Neural cell (in vitro differentiated cells): ENCODE measurements at regions not wholly inside any gene's neighbourhood (a gene's known extent, or its start where the extent isn't known, plus 50 kb on each side); places are given as distances from the start of the nearest gene placed in this dataset.

ENCODE experiments used
- H2AFZ ChIP-seq: fragments of 200-600, 300-800 bp; sonication (generic), shearing (Covaris generic); 2 replicates; pipeline ENCODE4 v1.6.0; 2014; ENCODE audit warnings: low read depth, mild to moderate bottlenecking, antibody characterized with exemption, low read length, moderate library complexity
- H3F3A ChIP-seq: fragments of 200-600 bp; shearing (Covaris generic); 2 replicates; pipeline ENCODE4 v1.6.1; 2016; ENCODE audit warnings: mild to moderate bottlenecking, moderate library complexity, mixed read lengths, antibody characterized with exemption, low read length; ENCODE audit not compliant: insufficient read depth, poor library complexity, severe bottlenecking
- H3K27ac ChIP-seq: fragments of 200-600, 300-800 bp; sonication (generic), shearing (Covaris generic); 2 replicates; pipeline ENCODE4 v1.5.1; 2014; ENCODE audit warnings: mild to moderate bottlenecking, low read length, moderate library complexity
- H3K27me3 ChIP-seq: fragments of 300-800, 200-600 bp; sonication (generic), shearing (Covaris generic); 2 replicates; pipeline ENCODE4 v1.6.0; 2014; ENCODE audit warnings: mild to moderate bottlenecking, low read depth, low read length, moderate library complexity; ENCODE audit not compliant: insufficient read depth
- H3K36me3 ChIP-seq: fragments of 300-800, 200-600 bp; sonication (generic), shearing (Covaris generic); 2 replicates; pipeline ENCODE4 v1.5.1; 2014; ENCODE audit warnings: mild to moderate bottlenecking, antibody characterized with exemption, low read length, moderate library complexity; ENCODE audit not compliant: insufficient read depth
- H3K4me2 ChIP-seq: fragments of 300-800, 200-600 bp; sonication (generic), shearing (Covaris generic); 2 replicates; pipeline ENCODE4 v1.6.0; 2014; ENCODE audit warnings: mild to moderate bottlenecking, low read length
- H3K4me3 ChIP-seq: fragments of 300-800, 200-600 bp; sonication (generic), shearing (Covaris generic); 2 replicates; pipeline ENCODE4 v1.5.1; 2014; ENCODE audit warnings: mild to moderate bottlenecking, low read length, moderate library complexity
- H3K79me2 ChIP-seq: fragments of 200-600 bp; shearing (Covaris generic); replicated peaks from 2 replicates; pipeline ENCODE4 v1.6.0; 2014; ENCODE audit warnings: mild to moderate bottlenecking, low read length, moderate library complexity; ENCODE audit not compliant: insufficient read depth
- H3K9ac ChIP-seq: fragments of 300-800, 200-600 bp; sonication (generic), shearing (Covaris generic); 2 replicates; pipeline ENCODE4 v1.6.1; 2016; ENCODE audit warnings: mild to moderate bottlenecking, low read length, mixed read lengths
- H3K9me2 ChIP-seq: fragments of 200-600 bp; shearing (Covaris generic); 2 replicates; pipeline ENCODE4 v1.6.1; 2016; ENCODE audit warnings: mild to moderate bottlenecking, low read length, mixed read lengths; ENCODE audit not compliant: insufficient read depth
- H3K9me3 ChIP-seq: fragments of 200-600, 300-800 bp; sonication (generic), shearing (Covaris generic); 2 replicates; pipeline ENCODE4 v1.6.1; 2016; ENCODE audit warnings: mild to moderate bottlenecking, mixed run types, low read length, moderate library complexity, mixed read lengths
- H4K20me1 ChIP-seq: fragments of 200-600 bp; shearing (Covaris generic); 2 replicates; pipeline ENCODE4 v1.6.1; 2016; ENCODE audit warnings: mild to moderate bottlenecking, mixed run types; ENCODE audit not compliant: insufficient read depth
- EP300 ChIP-seq: fragments of 450-650 bp; conservative IDR thresholded peaks from 2 replicates; pipeline ENCODE4 v1.6.1; 2014; ENCODE audit warnings: antibody characterized with exemption, mild to moderate bottlenecking, moderate library complexity; ENCODE audit not compliant: poor library complexity, severe bottlenecking
- EZH2 ChIP-seq: fragments of 200-600, 300-800 bp; shearing (Covaris generic), sonication (generic); IDR thresholded peaks from 2 replicates; pipeline ENCODE4 v1.6.1; 2014; ENCODE audit warnings: antibody characterized with exemption, low read length, borderline replicate concordance, mild to moderate bottlenecking; ENCODE audit not compliant: insufficient read depth, poor library complexity, severe bottlenecking
- MXI1 ChIP-seq: fragments of 450-650 bp; conservative IDR thresholded peaks from 2 replicates; pipeline ENCODE4 v1.6.1; 2014; ENCODE audit warnings: antibody characterized with exemption, mild to moderate bottlenecking; ENCODE audit not compliant: poor library complexity, severe bottlenecking
- POLR2AphosphoS5 ChIP-seq: IDR thresholded peaks from 2 replicates; pipeline ENCODE4 v1.6.1; 2012
- RAD21 ChIP-seq: fragments of 450-650 bp; conservative IDR thresholded peaks from 2 replicates; pipeline ENCODE4 v1.6.1; 2014; ENCODE audit warnings: antibody characterized with exemption, mild to moderate bottlenecking, moderate library complexity
- SMC3 ChIP-seq: fragments of 450-650 bp; conservative IDR thresholded peaks from 2 replicates; pipeline ENCODE4 v1.6.1; 2014; ENCODE audit warnings: antibody characterized with exemption, mild to moderate bottlenecking, moderate library complexity; ENCODE audit not compliant: poor library complexity
- TAF1 ChIP-seq: IDR thresholded peaks from 2 replicates; pipeline ENCODE4 v1.6.1; 2012; ENCODE audit warnings: low read depth
- TF ChIP-seq, protein P1 (sequence below): fragments of 450-650 bp; IDR thresholded peaks from 2 replicates; pipeline ENCODE4 v1.5.1; 2014; ENCODE audit warnings: antibody characterized with exemption, mild to moderate bottlenecking, moderate library complexity; ENCODE audit not compliant: poor library complexity, severe bottlenecking
- TF ChIP-seq, protein P2 (sequence below): IDR thresholded peaks from 2 replicates; pipeline ENCODE4 v1.6.1; 2012; ENCODE audit warnings: borderline replicate concordance

GRCh38 chr21:22115746-22116145 is 1117.5 kb downstream of the NCAM2 start:
- H3K36me3 ChIP-seq: no peaks in the 10 kb centered on the region
- H3K9me2 ChIP-seq: no peaks in the 10 kb centered on the region
- no peak for TF ChIP-seq EP300
- H3K9me3 ChIP-seq: no peaks in the 10 kb centered on the region
- H3K4me2 ChIP-seq: no peak overlapping the region
- H4K20me1 ChIP-seq: no peaks in the 10 kb centered on the region
- H2AFZ ChIP-seq: no peak overlapping the region
- H3K9ac ChIP-seq: no peak overlapping the region
- no peaks in the 10 kb centered on the region for H3K79me2 ChIP-seq
- H3F3A ChIP-seq: no peaks in the 10 kb centered on the region
- H3K27me3 ChIP-seq: no peaks in the 10 kb centered on the region
- H3K4me3 ChIP-seq: no peak overlapping the region
- no peak overlapping the region for H3K27ac ChIP-seq

DNA sequence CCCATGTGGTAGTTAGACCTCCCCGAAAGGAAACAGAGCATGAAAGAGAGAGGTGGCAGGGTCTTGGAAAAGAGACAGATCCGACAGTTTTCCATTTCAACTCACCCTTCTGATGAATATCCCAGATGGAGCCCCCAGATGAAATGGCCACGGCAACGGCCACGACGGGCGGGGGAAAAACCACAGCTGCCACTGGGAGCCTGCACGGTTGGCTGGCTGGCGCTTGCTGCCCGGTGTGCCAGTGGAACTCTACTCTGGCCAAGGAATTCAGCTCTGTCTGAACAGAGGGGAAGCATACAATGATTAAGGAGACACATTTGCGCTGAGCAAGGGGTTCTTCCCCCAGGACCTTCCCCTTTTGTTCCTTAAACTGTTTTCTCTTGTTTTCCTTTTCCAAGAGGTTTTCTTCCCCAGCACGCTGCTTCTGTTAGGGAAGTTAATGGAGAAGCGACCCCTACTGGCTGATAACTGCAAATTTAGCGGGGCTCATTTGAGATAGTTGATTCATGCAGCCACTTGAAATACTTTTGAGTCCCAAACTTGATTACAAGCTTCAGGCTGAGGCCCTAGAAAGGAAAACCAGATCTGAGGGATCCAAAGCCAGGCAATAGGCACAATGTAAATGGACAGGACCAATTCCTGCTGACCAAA is 1122.5 kb downstream of the NCAM2 start:
- no peak for TF ChIP-seq EP300
- no peak for TF ChIP-seq TAF1
- TF ChIP-seq SMC3: no peak
- no peak for TF ChIP-seq EZH2
- TF ChIP-seq POLR2AphosphoS5: no peak
- no peak for TF ChIP-seq RAD21
- no peak overlapping the region for H3K4me2 ChIP-seq

DNA sequence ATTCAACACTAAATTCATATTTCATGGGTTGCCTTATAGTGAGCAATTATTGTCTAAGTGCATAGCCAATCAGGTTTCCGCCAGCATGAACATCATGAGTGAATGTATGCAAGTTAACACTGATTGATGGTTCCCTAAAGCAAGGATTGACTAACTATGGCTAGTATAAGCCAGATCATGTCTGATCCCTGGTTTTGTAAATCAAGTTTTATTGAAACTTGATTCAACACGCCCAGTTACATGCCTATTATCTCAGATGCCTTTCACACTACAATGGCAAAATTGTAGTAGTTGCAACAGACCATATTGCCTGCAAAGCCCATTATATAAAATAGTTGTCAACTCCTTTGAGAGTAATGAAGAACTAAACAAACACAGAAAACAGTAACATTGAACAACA is 1127.4 kb downstream of the NCAM2 start:
- H3K9me2 ChIP-seq: no peaks in the 10 kb centered on the region

More for the DNA sequence above, 1122.5 kb downstream of the NCAM2 start:
- Histone ChIP-seq H3K4me3 (no peak overlapping the region), H3K9me2 (no peaks in the 10 kb centered on the region), H3K36me3 (no peaks in the 10 kb centered on the region), H4K20me1 (no peaks in the 10 kb centered on the region), H3K27me3 (no peaks in the 10 kb centered on the region), H3F3A (no peaks in the 10 kb centered on the region), H3K27ac (no peak overlapping the region), H2AFZ (no peak overlapping the region), H3K9ac (no peak overlapping the region), H3K9me3 (no peaks in the 10 kb centered on the region), H3K79me2 (no peaks in the 10 kb centered on the region)

More for the DNA sequence above, 1127.4 kb downstream of the NCAM2 start:
- H3K4me3 ChIP-seq: no peak overlapping the region
- H2AFZ ChIP-seq: no peak overlapping the region
- no peak overlapping the region for H3K4me2 ChIP-seq
- no peaks in the 10 kb centered on the region for H3K27me3 ChIP-seq
- H3K9ac ChIP-seq: no peak overlapping the region
- H3K9me3 ChIP-seq: no peaks in the 10 kb centered on the region
- H3K79me2 ChIP-seq: no peaks in the 10 kb centered on the region
- TF ChIP-seq RAD21 (no peak), TAF1 (no peak), MXI1 (no peak), EP300 (no peak), SMC3 (no peak), EZH2 (no peak), POLR2AphosphoS5 (no peak)
- TF ChIP-seq, protein P1, sequence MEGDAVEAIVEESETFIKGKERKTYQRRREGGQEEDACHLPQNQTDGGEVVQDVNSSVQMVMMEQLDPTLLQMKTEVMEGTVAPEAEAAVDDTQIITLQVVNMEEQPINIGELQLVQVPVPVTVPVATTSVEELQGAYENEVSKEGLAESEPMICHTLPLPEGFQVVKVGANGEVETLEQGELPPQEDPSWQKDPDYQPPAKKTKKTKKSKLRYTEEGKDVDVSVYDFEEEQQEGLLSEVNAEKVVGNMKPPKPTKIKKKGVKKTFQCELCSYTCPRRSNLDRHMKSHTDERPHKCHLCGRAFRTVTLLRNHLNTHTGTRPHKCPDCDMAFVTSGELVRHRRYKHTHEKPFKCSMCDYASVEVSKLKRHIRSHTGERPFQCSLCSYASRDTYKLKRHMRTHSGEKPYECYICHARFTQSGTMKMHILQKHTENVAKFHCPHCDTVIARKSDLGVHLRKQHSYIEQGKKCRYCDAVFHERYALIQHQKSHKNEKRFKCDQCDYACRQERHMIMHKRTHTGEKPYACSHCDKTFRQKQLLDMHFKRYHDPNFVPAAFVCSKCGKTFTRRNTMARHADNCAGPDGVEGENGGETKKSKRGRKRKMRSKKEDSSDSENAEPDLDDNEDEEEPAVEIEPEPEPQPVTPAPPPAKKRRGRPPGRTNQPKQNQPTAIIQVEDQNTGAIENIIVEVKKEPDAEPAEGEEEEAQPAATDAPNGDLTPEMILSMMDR: no peak
- TF ChIP-seq, protein P2, sequence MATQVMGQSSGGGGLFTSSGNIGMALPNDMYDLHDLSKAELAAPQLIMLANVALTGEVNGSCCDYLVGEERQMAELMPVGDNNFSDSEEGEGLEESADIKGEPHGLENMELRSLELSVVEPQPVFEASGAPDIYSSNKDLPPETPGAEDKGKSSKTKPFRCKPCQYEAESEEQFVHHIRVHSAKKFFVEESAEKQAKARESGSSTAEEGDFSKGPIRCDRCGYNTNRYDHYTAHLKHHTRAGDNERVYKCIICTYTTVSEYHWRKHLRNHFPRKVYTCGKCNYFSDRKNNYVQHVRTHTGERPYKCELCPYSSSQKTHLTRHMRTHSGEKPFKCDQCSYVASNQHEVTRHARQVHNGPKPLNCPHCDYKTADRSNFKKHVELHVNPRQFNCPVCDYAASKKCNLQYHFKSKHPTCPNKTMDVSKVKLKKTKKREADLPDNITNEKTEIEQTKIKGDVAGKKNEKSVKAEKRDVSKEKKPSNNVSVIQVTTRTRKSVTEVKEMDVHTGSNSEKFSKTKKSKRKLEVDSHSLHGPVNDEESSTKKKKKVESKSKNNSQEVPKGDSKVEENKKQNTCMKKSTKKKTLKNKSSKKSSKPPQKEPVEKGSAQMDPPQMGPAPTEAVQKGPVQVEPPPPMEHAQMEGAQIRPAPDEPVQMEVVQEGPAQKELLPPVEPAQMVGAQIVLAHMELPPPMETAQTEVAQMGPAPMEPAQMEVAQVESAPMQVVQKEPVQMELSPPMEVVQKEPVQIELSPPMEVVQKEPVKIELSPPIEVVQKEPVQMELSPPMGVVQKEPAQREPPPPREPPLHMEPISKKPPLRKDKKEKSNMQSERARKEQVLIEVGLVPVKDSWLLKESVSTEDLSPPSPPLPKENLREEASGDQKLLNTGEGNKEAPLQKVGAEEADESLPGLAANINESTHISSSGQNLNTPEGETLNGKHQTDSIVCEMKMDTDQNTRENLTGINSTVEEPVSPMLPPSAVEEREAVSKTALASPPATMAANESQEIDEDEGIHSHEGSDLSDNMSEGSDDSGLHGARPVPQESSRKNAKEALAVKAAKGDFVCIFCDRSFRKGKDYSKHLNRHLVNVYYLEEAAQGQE: no peak
- H3K36me3 ChIP-seq: no peaks in the 10 kb centered on the region
- no peak overlapping the region for H3K27ac ChIP-seq
- H4K20me1 ChIP-seq: no peaks in the 10 kb centered on the region
- H3F3A ChIP-seq: no peaks in the 10 kb centered on the region
